ENCODE measurements at regions not wholly inside any gene's neighbourhood (a gene's known extent, or its start where the extent isn't known, plus 50 kb on each side); places are given as distances from the start of the nearest gene placed in this dataset.

DNA sequence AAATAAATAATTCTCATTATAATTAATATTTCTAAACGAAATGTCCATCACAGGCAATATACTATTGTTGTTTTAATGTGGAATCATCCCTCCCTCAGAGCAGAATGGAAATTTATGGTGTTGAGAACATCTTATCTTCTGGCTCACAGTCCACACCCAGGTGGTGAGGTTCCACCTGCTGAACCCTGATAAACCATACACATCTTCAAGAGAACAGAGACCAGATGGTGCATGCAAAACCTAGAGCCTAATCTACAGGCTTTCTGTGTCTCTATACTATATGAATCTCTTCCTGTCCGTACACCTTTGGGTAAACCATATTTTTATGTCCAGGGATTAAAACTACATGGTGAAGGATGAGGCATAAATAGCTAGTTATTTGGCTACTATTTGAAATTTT is 52.3 kb upstream of the UFL1 start:
- TF ChIP-seq EZH2 (IDR thresholded peaks at IDR 0.05; ENCODE audit: insufficient read depth, poor library complexity, severe bottlenecking) (no peak), EZH2phosphoT487 (IDR thresholded peaks at IDR 0.05; ENCODE audit: insufficient read depth, low read depth) (no peak)

Measured in GM23248 (cell line).